CD4-positive, alpha-beta T cell treated with Interleukin-10 for 1 hour (primary cell): ENCODE measurements at regions not wholly inside any gene's neighbourhood (a gene's known extent, or its start where the extent isn't known, plus 50 kb on each side); places are given as distances from the start of the nearest gene placed in this dataset.

ENCODE experiments used
- DNase-seq: peaks from one replicate; pipeline ENCODE4 v3.0.0-alpha.2; 2020

DNA sequence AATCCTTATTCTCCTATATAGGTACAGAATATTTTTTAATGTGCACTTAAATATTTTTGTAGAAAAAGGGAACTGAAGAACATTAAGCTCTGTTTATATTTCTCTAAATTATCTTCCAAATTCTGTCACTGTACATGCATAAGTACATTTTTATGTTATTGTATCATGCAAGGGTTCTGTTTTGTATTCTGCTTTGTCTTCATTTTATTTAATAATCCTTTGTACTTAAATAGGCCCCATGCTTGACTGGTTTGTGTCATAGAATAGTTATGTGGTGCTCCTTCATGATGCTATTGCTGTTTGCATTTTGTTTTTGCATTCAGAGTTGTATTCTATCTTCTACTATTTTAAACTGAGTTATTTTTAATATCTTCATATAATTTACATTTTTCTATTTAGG lies 111.9 kb upstream of the EDNRA start:
- no peak for DNase-seq

DNA sequence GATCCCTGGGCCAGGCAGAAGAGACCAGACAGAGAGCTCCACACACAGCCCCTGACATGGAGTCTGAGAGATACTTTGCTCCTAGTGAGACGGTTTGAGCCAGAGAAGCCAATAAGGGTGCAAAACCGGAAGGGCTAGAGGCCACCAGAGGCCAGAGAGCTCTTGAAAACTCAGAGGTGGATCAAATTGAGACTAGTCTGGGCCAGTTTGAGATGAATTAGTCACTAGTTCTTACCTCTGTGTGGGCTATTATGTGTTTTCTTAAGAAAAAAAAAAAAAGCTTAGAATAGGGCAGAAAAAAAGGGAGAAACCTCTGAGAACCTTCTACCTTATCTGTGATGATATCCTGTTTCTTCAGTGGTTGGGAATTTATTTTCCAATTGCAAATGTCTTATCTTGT lies 110.4 kb upstream of the EDNRA start:
- no peak for DNase-seq

DNA sequence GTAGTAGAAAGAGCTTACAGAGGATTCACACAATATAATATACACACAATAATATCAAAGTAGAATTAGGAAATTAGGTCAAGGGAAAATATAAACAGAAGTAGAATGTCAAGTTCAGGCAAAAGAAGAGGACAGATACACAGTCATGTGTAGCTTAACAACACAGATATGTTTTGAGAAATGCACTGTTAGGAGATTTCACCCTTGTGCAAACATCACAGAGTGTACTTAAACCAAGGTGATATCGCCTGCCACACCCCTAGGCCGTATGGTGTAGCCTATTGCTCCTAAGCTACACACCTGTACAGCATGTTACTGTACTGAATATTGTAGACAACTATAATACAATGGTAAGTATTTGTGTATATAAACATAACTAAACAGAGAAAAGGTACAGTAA lies 110.0 kb upstream of the EDNRA start:
- DNase-seq: no peak

DNA sequence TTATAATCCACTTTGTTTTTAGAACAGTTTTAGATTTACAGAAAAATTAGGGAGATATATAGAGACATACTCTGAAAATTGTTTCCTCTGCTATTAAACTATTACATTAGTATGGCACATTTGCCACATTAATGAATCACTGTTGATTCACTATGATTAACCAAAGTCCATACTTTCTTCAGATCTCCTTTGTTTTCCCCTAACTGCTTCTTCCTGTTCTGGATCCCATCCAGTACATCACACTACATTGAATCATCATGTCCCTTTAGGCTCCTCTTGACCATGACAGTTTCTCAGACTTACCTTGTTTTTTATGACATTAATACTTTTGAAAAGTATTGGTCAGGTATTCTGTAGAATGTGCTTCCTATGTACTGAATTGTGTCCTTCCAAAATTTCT lies 109.2 kb upstream of the EDNRA start:
- DNase-seq: no peak

DNA sequence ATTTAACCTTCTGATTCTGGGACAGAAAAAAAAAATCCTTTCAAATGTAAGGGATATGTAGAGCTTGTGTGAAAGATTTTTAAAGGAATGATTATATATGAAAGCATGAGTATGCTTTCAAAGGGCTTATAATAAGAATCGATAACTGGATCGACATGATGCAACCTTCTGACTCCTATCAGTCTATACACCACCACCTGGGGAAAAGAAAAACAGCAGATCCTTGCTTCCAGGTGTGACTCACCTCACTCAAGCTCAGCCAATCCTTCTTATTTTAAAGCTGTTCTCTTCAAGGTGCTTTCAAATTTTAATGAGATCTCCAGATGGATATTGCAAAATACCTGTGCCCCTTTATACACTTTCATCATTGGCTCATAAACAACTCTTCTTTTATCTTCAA lies 102.1 kb upstream of the EDNRA start:
- no peak for DNase-seq

DNA sequence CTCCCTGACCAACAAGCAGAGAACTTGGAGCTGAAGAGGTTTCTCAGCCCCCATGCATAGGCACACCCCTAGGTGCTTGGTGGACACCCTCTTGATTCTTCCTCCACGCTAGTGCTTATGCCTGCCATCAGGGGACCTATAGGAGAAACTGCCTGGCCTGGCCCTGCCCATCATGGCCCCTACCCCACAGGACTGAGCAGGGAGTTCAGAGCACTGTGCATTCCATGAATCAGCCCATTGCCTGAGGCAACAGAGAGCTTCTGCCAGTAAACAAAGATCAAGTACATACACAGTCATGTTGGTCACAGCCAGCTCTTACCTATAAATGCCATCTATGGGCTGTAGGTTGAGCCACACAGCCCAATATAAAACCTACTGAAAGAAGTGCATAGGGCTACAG lies 99.1 kb upstream of the EDNRA start:
- DNase-seq: no peak

DNA sequence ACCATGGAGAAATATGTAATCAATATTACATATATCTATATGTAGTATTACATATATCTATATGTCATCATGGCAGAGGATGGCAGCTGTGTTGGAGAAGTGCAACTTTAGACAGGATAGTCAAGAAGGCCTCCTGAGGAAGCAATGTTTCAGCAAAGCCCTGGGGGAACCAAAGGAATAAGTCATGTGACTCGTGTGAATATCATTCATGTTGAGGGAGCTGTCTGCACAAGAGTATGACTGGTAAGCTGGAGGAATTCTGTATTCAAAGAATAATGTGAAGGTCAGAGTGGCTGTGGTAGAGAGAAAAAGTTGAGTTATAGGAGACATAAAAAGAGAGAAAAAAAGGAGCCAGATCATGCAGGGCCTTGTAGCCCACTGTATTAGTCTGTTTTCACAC lies 92.9 kb upstream of the EDNRA start:
- DNase-seq: no peak

DNA sequence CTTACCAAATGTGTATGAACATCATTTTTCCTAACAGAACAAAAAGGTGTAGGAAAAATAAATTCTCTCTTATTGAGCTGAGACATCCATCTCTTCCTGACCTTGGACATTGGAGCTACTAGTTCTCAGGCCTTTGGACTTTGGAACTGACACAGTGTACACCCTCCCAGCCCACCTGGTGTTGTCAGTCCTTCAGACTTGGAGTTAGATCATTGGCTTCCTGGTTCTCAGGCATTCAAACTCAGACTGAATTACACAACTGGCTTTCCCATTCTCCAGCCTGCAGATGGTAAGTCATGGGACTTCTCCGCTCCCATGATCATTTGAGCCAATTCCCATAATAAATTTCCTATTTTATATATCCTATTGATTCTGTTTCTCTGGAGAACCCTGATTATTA lies 84.8 kb upstream of the EDNRA start:
- no peak for DNase-seq

DNA sequence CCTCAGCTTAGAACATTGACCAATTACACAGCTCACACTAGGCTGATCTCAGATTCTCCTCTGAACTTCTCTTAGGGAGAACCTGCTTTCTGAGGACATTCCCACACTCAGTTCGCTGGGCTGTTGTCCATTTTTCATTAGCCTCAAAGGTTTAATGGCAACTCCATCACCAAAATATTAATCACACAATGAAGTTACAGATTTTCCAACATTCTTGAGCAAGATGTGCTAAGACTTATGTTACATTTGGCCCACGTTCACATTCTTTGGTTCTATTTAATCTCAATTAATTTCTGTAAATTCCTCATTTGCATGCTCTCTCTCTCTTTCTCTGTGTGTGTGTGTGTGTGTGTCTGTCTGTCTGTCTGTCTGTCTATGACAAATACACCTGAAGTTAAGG lies 82.3 kb upstream of the EDNRA start:
- DNase-seq: no peak

DNA sequence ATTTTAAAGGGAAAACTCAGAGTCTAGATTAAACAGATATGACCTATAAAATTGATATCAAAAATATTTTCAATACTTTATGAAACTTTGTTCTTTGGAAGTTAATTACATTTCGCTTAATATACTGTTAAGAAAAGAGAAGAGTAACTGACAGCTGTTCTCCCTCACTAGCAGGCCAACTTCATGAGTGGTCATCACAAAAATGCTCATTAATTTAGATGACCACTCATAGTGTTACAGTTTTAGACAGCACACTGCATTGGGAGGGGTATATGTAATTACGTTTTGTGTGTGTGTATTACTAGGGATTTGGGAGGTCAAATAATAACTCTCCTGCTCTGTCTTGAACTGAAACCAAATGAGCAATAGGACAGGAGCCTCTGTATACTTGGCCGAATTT lies 80.2 kb upstream of the EDNRA start:
- no peak for DNase-seq

DNA sequence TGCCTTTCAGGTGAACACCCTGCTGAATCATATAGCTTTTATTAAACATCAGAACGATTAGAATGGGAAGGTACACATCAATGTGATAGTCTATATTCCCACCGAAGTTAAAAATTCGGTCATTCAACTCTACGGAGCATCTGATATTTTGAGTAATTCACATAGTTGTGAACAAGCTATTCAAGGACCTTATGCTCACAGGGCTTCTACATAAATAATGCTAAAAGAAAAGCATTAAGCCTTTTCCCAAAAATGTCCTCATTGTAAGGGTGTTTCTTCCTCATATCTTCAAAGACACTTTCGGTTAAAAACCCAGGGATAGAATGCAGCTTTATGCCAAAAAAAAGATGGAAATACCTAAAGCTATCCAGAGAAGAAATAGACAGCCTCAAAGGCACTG lies 79.7 kb upstream of the EDNRA start:
- no peak for DNase-seq

DNA sequence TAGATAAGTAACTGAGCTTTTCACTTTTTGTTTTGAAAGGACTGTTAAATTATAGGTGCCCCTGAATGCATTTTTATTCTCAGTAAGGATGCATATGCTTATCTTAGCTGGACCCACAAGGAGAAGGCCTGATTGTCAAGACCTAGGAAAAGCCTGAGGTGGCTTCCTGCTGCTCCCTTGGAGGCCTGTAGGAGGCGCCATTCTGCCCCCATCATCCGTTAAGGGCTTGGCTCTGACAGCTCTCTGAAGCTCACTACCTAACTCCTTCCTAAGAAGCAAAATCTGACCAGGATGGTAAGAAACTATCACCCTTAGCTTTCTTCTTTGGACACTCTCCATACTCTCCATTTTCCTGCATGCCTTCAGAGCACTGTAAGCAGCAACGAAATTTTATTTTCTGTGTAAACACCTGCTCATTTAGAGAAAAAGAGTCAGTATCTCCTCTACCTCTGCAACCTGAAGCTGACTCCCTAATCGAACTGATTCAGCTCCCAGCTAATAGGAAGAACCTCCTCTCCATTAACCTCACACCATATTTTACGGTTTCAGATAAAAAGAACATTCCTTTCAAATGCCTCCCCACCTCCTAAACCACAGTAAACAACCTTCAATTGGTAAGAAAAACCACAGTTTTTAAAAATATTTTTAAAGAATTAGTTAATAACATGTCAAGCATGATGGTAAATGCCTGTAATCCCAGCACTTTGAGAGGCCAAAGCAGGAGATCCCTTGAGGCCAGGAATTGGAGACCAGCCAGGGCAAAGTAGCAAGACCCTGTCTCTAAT lies 73.4 kb upstream of the EDNRA start:
- DNase-seq: no peak

DNA sequence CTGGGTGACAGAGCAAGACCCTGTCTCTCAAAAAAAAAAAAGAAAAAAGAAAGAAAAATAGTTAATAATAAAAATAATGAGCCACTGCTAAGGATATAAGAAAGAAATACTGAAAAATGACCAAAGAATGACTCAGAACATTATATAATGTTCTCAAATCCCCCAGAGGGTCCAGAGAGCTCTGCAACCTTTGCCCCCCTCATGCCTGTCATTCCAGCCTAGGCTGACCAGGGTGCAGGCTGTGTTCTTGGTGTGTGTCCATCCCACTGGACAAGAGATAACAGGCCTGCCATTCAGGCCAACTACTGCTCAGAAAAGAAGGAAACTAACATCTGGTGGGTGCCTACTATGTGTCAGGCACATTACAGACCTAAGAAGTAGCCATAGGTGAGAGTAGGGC lies 72.7 kb upstream of the EDNRA start:
- no peak for DNase-seq

DNA sequence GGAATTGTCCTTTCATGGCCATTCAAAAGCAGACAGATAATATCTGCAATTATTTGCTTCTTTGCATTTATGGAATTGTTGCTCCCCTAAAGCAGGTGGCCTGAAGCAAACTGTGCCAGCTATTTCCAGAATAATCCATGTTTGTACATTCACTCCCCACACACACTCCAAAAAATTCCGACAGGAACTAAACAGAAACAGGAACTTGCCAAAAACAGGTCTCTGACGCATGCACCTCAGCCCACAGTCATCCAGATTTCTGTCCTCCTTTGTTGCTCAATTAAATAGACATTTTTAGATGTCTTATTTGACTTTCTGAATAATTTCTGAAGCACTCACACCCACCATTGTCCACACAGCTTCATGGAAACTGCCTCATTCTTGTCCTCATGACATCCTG lies 71.5 kb upstream of the EDNRA start:
- no peak for DNase-seq

DNA sequence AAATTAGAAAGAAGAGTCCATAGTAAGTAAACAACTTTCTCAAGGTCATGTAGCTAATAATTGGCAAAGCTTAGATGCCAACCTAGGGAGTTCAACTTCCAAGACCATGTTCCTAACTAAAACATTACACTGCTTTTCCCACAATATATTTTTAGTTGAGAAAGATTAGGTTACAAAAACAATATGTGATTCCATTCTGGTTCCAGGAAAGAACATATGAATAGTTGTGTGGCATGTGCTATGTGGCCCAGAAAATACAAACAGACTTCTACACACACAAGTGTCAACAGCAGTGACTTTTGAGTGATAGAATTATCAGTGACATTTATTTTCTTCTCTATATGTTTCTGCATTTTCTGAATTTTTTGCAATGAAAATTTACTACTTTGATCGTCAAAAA lies 62.7 kb upstream of the EDNRA start:
- DNase-seq: no peak

DNA sequence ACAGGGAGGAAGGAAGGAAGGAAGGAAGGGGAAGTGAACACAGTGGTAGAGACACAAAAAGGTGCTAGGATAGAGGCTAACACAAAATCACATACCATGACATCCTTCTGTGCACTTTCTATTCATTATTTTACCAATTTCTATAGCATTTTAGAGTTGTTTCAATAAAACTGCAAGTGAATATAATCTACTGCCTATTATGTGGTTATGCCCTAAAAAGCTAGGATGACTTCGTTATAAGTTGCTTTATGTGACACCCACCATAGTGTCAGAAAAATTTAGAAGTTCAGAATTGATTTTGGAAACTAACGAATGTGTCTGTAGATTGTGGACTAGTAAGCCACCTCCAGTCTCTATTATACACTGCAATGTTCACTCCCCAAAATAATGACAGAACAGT lies 59.4 kb upstream of the EDNRA start:
- no peak for DNase-seq

DNA sequence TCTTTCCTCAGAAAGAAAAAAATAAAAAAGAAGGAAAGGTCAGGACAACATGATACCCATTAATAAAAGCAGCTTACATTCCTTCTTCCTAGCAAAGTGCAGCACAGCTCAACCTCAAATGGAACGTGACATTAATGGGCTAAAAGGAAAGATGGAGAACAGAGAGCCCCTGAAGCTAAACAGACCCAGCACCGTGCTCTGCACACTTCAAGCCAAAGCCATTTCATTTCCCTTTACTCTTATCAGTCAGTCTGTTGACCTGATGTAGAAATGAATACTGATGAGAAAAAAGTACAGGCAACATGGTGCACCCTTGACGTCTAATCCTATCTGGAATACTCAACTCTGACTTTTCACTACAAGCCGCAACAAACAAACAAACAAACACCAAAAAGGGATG lies 57.7 kb upstream of the EDNRA start:
- no peak for DNase-seq

DNA sequence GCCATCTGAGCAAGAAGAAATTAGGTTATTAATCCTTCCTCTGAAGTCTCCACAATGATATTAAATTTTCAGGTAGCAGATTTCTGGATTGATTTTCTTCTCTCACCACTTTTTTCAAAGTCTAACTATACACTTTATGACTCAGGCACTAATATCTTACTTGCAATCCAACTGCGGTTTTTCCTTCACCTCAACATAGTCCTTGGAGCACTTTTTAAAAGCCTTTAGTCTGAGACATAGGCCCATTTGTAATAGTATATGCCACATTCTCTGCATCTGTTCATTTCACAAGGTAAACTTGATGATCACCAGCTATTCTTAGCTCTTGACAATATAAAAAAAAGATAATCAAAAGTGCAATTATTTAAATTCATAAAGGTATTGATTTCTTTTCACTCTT lies 55.9 kb upstream of the EDNRA start:
- DNase-seq: no peak

DNA sequence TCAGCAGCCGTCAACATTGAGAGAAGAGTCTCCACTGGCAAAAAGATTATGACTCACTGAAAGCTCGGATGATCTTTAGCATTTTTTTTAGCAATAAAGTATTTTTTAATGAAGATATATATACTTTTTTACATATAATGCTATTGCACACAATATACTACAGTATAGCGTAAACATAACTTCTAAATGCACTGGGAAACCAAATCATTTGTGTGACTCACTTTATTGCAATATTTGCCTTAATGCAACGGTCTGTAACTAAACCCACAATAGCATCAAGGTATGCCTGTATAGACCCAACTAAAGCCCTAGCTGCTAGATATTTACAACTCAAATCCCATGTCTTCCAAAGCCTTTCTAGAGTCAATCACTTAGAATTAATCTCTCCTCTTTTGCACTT lies 52.3 kb upstream of the EDNRA start:
- no peak for DNase-seq

DNA sequence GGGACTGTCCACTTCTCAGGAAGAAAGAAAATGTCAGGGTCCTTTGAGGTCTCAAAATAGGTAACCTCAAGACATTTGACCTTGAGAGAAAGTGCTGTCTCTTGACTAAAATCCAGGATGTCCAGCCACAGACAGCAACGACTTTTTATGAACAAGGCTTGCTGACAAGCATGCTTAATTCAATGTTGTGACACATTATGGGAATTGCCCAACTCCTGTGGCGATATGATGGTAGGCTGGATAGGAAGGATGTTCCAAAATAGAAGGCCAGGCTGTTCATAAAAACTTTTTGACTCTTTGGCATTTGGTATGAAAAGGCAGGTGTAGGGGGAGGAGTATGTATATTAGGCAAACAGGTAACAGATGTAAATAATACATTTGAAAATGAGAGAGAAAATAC lies 50.8 kb upstream of the EDNRA start:
- no peak for DNase-seq
